Sigmoid colon (tissue), 4 donors: ENCODE measurements at regions not wholly inside any gene's neighbourhood (a gene's known extent, or its start where the extent isn't known, plus 50 kb on each side); places are given as distances from the start of the nearest gene placed in this dataset.

Experiments
- EP300 ChIP-seq, 4 donors: sonication (generic); formaldehyde crosslinking; IDR thresholded peaks; one replicate each; pipeline ENCODE4 v1.6.1; 2017; ENCODE audit warnings: antibody characterized with exemption in 4 of 4
- POLR2A ChIP-seq, 2 donors: fragments of 450-650 bp; IDR thresholded peaks; one replicate each; pipeline ENCODE4 v1.6.1; 2016; ENCODE audit warnings: antibody characterized with exemption in 2 of 2, mild to moderate bottlenecking in 2 of 2, moderate library complexity in 2 of 2
- POLR2AphosphoS5 ChIP-seq, 4 donors: sonication (generic); formaldehyde crosslinking; IDR thresholded peaks; one replicate each; pipeline ENCODE4 v1.6.1; 2017; ENCODE audit warnings: antibody characterized with exemption in 4 of 4
- TF ChIP-seq, protein P1 (sequence below), 4 experiments: fragments of 450-650 bp in 3 of 4; fragments of 200-600 bp in 1 of 4; IDR thresholded peaks; one replicate each; pipeline ENCODE4 v1.5.1; 2016 to 2019; ENCODE audit warnings: antibody characterized with exemption in 4 of 4, mild to moderate bottlenecking in 3 of 4, moderate library complexity in 2 of 4

GRCh38 chr1:224051086-224051406 is 62.9 kb upstream of the FBXO28 start:
- TF ChIP-seq POLR2AphosphoS5 (IDR thresholded peaks at IDR 0.05), result no peak
- TF ChIP-seq, protein P1, sequence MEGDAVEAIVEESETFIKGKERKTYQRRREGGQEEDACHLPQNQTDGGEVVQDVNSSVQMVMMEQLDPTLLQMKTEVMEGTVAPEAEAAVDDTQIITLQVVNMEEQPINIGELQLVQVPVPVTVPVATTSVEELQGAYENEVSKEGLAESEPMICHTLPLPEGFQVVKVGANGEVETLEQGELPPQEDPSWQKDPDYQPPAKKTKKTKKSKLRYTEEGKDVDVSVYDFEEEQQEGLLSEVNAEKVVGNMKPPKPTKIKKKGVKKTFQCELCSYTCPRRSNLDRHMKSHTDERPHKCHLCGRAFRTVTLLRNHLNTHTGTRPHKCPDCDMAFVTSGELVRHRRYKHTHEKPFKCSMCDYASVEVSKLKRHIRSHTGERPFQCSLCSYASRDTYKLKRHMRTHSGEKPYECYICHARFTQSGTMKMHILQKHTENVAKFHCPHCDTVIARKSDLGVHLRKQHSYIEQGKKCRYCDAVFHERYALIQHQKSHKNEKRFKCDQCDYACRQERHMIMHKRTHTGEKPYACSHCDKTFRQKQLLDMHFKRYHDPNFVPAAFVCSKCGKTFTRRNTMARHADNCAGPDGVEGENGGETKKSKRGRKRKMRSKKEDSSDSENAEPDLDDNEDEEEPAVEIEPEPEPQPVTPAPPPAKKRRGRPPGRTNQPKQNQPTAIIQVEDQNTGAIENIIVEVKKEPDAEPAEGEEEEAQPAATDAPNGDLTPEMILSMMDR (IDR thresholded peaks at IDR 0.05), result no peak
- TF ChIP-seq EP300 (IDR thresholded peaks at IDR 0.05), result no peak
- TF ChIP-seq POLR2A (IDR thresholded peaks at IDR 0.05), result no peak
